D721Med (cell line): ENCODE measurements at regions not wholly inside any gene's neighbourhood (a gene's known extent, or its start where the extent isn't known, plus 50 kb on each side); places are given as distances from the start of the nearest gene placed in this dataset.

Source experiments
- DNase-seq: peaks from one replicate; pipeline ENCODE4 v3.0.0; 2011; ENCODE audit warnings: low spot score; ENCODE audit not compliant: insufficient read length
- FAIRE-seq: peaks from 2 replicates; lab custom pipeline; 2011; peaks lifted over from hg19 to GRCh38; lab: Jason Lieb, UNC
- TF ChIP-seq, protein P1 (sequence below): IDR thresholded peaks from 2 replicates; pipeline ENCODE4 v1.5.1; 2012; ENCODE audit warnings: mild to moderate bottlenecking, control low read depth; ENCODE audit not compliant: insufficient read depth; ENCODE audit errors: missing control alignments

DNA sequence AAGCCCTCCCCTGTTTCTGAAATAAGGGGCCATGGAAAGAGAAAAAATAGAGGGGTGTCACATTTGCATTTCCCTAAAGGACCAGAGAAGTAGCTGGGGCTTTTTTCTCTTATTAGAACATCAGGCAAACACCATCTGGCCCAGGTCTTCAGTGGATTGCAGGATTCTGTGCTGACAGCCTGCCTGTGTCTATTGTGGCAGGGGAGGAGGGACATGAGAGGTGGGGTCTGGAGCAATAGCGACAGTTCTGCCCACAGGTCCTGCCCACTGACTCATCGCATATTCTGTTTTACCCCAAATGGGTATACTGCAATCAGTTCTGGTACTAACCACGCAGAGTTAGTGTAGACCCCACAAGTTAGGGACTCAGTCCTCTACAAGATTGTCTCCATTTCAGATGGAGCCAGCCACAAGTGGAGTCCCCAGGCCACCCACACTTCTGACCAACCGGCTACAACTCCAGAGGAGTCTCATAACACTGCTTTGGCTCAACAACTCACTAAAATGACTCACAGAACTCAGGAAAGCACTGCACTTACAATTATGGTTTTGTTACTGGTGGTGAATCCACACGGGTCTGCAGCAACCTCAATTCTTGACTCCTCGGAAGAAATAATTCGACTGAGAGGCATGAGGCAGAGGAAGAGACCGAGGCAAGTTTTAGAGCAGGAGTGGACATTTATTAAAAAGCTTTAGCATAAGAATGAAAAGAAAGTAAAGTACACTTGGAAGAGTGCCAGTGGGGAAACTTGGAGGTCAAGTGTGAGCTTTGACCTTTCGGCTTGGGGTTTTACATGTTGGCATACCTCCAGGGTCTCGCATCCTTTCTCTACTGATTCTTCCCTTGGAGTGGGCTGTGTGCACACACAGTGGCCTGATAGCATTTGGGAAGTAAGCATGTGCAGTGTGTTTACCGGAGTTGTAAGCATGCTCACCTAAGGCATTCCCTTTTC is 146.4 kb upstream of the SPATS2L start:
- TF ChIP-seq, protein P1, sequence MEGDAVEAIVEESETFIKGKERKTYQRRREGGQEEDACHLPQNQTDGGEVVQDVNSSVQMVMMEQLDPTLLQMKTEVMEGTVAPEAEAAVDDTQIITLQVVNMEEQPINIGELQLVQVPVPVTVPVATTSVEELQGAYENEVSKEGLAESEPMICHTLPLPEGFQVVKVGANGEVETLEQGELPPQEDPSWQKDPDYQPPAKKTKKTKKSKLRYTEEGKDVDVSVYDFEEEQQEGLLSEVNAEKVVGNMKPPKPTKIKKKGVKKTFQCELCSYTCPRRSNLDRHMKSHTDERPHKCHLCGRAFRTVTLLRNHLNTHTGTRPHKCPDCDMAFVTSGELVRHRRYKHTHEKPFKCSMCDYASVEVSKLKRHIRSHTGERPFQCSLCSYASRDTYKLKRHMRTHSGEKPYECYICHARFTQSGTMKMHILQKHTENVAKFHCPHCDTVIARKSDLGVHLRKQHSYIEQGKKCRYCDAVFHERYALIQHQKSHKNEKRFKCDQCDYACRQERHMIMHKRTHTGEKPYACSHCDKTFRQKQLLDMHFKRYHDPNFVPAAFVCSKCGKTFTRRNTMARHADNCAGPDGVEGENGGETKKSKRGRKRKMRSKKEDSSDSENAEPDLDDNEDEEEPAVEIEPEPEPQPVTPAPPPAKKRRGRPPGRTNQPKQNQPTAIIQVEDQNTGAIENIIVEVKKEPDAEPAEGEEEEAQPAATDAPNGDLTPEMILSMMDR, result no peak
- DNase-seq (no peak), FAIRE-seq (no peak)

GRCh38 chr2:200161458-200161857 is 145.0 kb upstream of the SPATS2L start:
- FAIRE-seq (no peak), DNase-seq (no peak)
- TF ChIP-seq, protein P1, result no peak

GRCh38 chr2:200165687-200166086 is 140.8 kb upstream of the SPATS2L start:
- FAIRE-seq (no peak), DNase-seq (no peak)
- TF ChIP-seq, protein P1, result no peak

DNA sequence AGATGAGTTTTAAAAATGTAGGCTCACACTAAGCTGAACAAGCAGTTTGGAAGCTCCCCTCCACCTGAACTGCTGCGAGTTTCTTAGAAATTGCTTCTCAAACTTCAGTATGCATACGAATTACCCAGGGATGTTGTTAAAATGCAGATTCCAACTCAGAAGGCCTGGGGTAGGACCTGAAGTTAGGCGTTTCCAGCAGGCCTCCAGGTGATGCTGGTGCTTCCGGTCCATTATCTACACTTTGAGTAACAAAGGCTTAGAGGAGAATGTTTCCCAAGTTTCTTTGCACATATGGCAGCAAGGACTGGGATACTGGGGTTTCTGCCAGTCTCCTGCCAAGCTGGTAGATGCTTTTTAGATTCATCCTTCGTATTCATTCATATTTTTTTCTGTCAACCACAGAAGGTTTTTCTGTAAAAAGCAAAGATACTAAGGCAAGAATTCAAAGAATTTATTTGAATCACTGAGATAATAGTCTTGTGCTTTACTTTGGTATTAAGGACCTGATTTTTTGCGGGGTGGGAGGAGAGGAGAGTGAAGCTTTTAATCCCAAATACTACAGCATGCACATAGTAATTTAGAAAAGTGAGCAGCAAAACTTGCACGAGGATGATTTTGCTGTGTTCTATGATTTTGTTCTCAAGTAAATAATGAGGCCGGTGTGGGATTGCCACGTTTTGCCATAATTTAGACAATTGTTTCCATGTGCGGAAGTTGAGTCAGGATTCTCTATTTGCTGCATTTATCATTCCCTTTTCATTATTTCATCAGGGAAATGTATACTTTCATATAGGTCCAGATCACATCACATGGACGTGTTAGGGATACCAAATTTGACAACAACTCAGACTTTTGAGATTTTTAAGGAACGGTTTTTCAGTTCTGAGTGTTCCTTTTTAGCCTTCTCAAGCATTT is 137.6 kb upstream of the SPATS2L start:
- FAIRE-seq (no peak), DNase-seq (no peak)
- TF ChIP-seq, protein P1, result no peak

- no peak for FAIRE-seq
- TF ChIP-seq, protein P1, result no peak
- no peak for DNase-seq
Observed at GRCh38 chr2:200170221-200170620, 136.3 kb upstream of the SPATS2L start.

- FAIRE-seq (no peak), DNase-seq (no peak)
- TF ChIP-seq, protein P1, result no peak
Observed at GRCh38 chr2:200171731-200172482, 134.6 kb upstream of the SPATS2L start.
